HepG2 (cell line): ENCODE measurements at regions not wholly inside any gene's neighbourhood (a gene's known extent, or its start where the extent isn't known, plus 50 kb on each side); places are given as distances from the start of the nearest gene placed in this dataset.

ENCODE experiments used
- ATAC-seq: fragments of 200-7000 bp; cut with Tn5 transposase; 3 replicates; pipeline ENCODE4 v1.9.1; 2020; ENCODE audit warnings: mild to moderate bottlenecking, moderate library complexity
- BruUV-seq: library from RNA; stranded (reverse); fragments of 400-500 nt; replicated peaks from 2 replicates; lab custom pipeline; 2021; lab: Mats Ljungman, UMichigan
- CTCF ChIA-PET: fragments of 300-600 bp; formaldehyde crosslinking; extraction: SDS; loops from one replicate; lab custom pipeline; 2021; ENCODE audit warnings: low total read pairs, inconsistent platforms, low intra/inter-chr PET ratio; lab: Yijun Ruan, JAX
- POLR2A ChIA-PET: fragments of 350-600 bp; sonication (Branson Sonifier 250); formaldehyde crosslinking; loops from one replicate; lab custom pipeline; 2020; ENCODE audit warnings: antibody characterized with exemption, inconsistent platforms; lab: Yijun Ruan, JAX
- DNase-seq: peaks from one replicate; pipeline ENCODE4 v3.0.0-alpha.2; 2015; ENCODE audit warnings: low spot score
- FAIRE-seq: peaks from 3 replicates; lab custom pipeline; 2011; peaks lifted over from hg19 to GRCh38; lab: Jason Lieb, UNC
- H2AFZ ChIP-seq: one replicate; pipeline ENCODE4 v1.6.1; 2011; ENCODE audit warnings: low read length, inconsistent platforms
- H3K27ac ChIP-seq: fragments of 300-600 bp; 3 replicates; pipeline ENCODE4 v1.8.0; 2011; ENCODE audit warnings: mixed run types, mild to moderate bottlenecking, mixed read lengths, low read length, inconsistent platforms; ENCODE audit not compliant: insufficient read depth; ENCODE audit errors: extremely low read length
- H3K27me3 ChIP-seq, 2 experiments: fragments of 200-600 bp in 1 of 2; 2 replicates in 1 of 2; 3 replicates in 1 of 2; pipeline versions ENCODE4 v1.6.0 to v1.8.0; 2011; ENCODE audit warnings: low read length in 2 of 2, mild to moderate bottlenecking in 2 of 2, moderate library complexity in 2 of 2, inconsistent platforms in 1 of 2; ENCODE audit not compliant: insufficient read depth in 2 of 2, control insufficient read depth in 1 of 2
- H3K36me3 ChIP-seq, 2 experiments: fragments of 200-600 bp in 1 of 2; replicated peaks in 1 of 2; 2 replicates in 1 of 2; 3 replicates in 1 of 2; pipeline versions ENCODE4 v1.5.1 to v1.8.0; 2011; ENCODE audit warnings: low read length in 2 of 2, inconsistent platforms in 1 of 2; ENCODE audit not compliant: insufficient read depth in 2 of 2, control insufficient read depth in 1 of 2
- H3K4me1 ChIP-seq: 2 replicates; pipeline ENCODE4 v1.5.1; 2012; ENCODE audit warnings: low read length, inconsistent platforms; ENCODE audit not compliant: insufficient read depth
- H3K4me2 ChIP-seq: 2 replicates; pipeline ENCODE4 v1.6.0; 2011; ENCODE audit warnings: low read depth, low read length, inconsistent platforms
- H3K4me3 ChIP-seq, 3 experiments: fragments of 200-600 bp in 1 of 3; sonication (generic), shearing (Covaris generic) in 1 of 3; replicated peaks in 1 of 3; 2 replicates each; pipeline ENCODE4 v1.5.1; 2011 to 2016; ENCODE audit warnings: low read length in 3 of 3, inconsistent platforms in 2 of 3, low read depth in 2 of 3, mild to moderate bottlenecking in 2 of 3, control low read depth in 1 of 3, mixed read lengths in 1 of 3; ENCODE audit not compliant: insufficient read depth in 1 of 3
- H3K79me2 ChIP-seq: one replicate; pipeline ENCODE4 v1.6.1; 2011; ENCODE audit warnings: low read length, inconsistent platforms; ENCODE audit not compliant: insufficient read depth
- H3K9ac ChIP-seq: 2 replicates; pipeline ENCODE4 v1.6.0; 2011; ENCODE audit warnings: mild to moderate bottlenecking, low read depth, low read length, inconsistent platforms; ENCODE audit not compliant: insufficient read depth
- H3K9me3 ChIP-seq: 2 replicates; pipeline ENCODE4 v1.5.1; 2012; ENCODE audit warnings: mild to moderate bottlenecking, low read length
- H4K20me1 ChIP-seq: 2 replicates; pipeline ENCODE4 v1.6.0; 2011; ENCODE audit warnings: inconsistent platforms, mild to moderate bottlenecking, low read length, moderate library complexity; ENCODE audit not compliant: insufficient read depth
- ELF1 ChIP-seq: sonication (generic); formaldehyde crosslinking; IDR thresholded peaks from 2 replicates; pipeline ENCODE4 v1.4.0; 2020; ENCODE audit warnings: missing genetic modification reagents
- HOXD1 ChIP-seq: sonication (generic); formaldehyde crosslinking; IDR thresholded peaks from 2 replicates; pipeline ENCODE4 v1.5.0; 2020; ENCODE audit warnings: missing genetic modification reagents
- IRF2 ChIP-seq: IDR thresholded peaks from 2 replicates; pipeline ENCODE4 v1.6.1; 2018; ENCODE audit warnings: missing genetic modification reagents, missing compliant biosample characterization
- KDM2A ChIP-seq: sonication (generic); formaldehyde crosslinking; IDR thresholded peaks from 2 replicates; pipeline ENCODE4 v1.4.0; 2020; ENCODE audit warnings: low read depth, missing genetic modification reagents, borderline replicate concordance
- MLLT10 ChIP-seq: sonication (generic); formaldehyde crosslinking; IDR thresholded peaks from 2 replicates; pipeline ENCODE4 v1.4.0; 2020; ENCODE audit warnings: missing genetic modification reagents
- SUZ12 ChIP-seq: fragments of 150-350 bp; IDR thresholded peaks from 2 replicates; pipeline ENCODE4 v1.6.1; 2014; ENCODE audit warnings: low read depth, low read length
- ZFP37 ChIP-seq: sonication (generic); formaldehyde crosslinking; IDR thresholded peaks from 2 replicates; pipeline ENCODE4 v1.4.0; 2020; ENCODE audit warnings: missing genetic modification reagents, borderline replicate concordance
- ZMAT3 ChIP-seq: sonication (generic); formaldehyde crosslinking; conservative IDR thresholded peaks from 2 replicates; pipeline ENCODE4 v1.7.0; 2021; ENCODE audit warnings: missing genetic modification reagents
- ZNF550 ChIP-seq: sonication (generic); formaldehyde crosslinking; IDR thresholded peaks from 2 replicates; pipeline ENCODE4 v1.4.0; 2020; ENCODE audit warnings: mild to moderate bottlenecking, missing genetic modification reagents, borderline replicate concordance
- ZNF652 ChIP-seq: IDR thresholded peaks from 2 replicates; pipeline ENCODE4 v1.6.1; 2016; ENCODE audit warnings: low read depth, borderline replicate concordance
- WGBS: methylation state at CpG from one replicate; pipeline ENCODE4 v1.1.6; 2017; ENCODE audit warnings: low lambda C conversion rate; 5-methylcytosine and 5-hydroxymethylcytosine counted together
- in situ Hi-C: cut with HindIII; loops from 2 replicates; pipeline ENCODE4 v1.10.0; 2017; ENCODE audit warnings: low pct_unique_long_range_greater_than_20kb; ENCODE audit not compliant: extremely low pct_ligation_motif_present
- intact Hi-C: fragments of 100-400 bp; cut with micrococcal nuclease; formaldehyde crosslinking; loops from one replicate; pipeline ENCODE4 v1.10.0; 2022; ENCODE audit not compliant: unreplicated experiment
- TF ChIP-seq, protein P1 (sequence below): sonication (generic); formaldehyde crosslinking; IDR thresholded peaks from 2 replicates; pipeline ENCODE4 v1.9.0; 2021; ENCODE audit warnings: missing genetic modification reagents, mild to moderate bottlenecking, borderline replicate concordance

- CTCF ChIA-PET = no interaction called here
- no peak overlapping the region for H3K9ac ChIP-seq
- H3K27me3 ChIP-seq = peaks cover 4 to 16% of the 10 kb centered on the region in 2 experiments; a peak in 3 of 5 replicates
- 29% methylated on average over 11 of the region's 25 CpGs for WGBS
- H3K36me3 ChIP-seq = no peaks in the 10 kb centered on the region
- no peak overlapping the region for H3K4me2 ChIP-seq
- POLR2A ChIA-PET = no interaction called here
- no peak overlapping the region for H3K4me3 ChIP-seq
- H4K20me1 ChIP-seq = no peaks in the 10 kb centered on the region
- no peak overlapping the region for H3K27ac ChIP-seq
- TF ChIP-seq ZFP37 (no peak), SUZ12 (no peak), ZNF550 (CRISPR knock-in tag) (no peak), ZNF652 (no peak), HOXD1 (no peak)
- TF ChIP-seq, protein P1, sequence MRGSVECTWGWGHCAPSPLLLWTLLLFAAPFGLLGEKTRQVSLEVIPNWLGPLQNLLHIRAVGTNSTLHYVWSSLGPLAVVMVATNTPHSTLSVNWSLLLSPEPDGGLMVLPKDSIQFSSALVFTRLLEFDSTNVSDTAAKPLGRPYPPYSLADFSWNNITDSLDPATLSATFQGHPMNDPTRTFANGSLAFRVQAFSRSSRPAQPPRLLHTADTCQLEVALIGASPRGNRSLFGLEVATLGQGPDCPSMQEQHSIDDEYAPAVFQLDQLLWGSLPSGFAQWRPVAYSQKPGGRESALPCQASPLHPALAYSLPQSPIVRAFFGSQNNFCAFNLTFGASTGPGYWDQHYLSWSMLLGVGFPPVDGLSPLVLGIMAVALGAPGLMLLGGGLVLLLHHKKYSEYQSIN (CRISPR knock-in tag) = no peak
- BruUV-seq = no TSS peak
- FAIRE-seq = no peak
- H3K9me3 ChIP-seq = no peaks in the 10 kb centered on the region
- in situ Hi-C loops = no loop called here
- intact Hi-C loops = no loop called here
- ATAC-seq = no peak
- DNase-seq = no peak
- H3K4me1 ChIP-seq = no peaks in the 10 kb centered on the region
- no peak overlapping the region for H2AFZ ChIP-seq
- H3K79me2 ChIP-seq = no peaks in the 10 kb centered on the region
These were observed 145.1 kb downstream of the KIF26A start for GRCh38 chr14:104283197-104284106.

- Histone ChIP-seq H4K20me1 (no peaks in the 10 kb centered on the region), H3K27ac (no peak overlapping the region), H3K79me2 (no peaks in the 10 kb centered on the region), H3K9me3 (no peaks in the 10 kb centered on the region), H3K27me3 (peaks cover 4 to 12% of the 10 kb centered on the region in 2 experiments; a peak in 2 of 5 replicates), H3K4me1 (no peaks in the 10 kb centered on the region), H3K36me3 (no peaks in the 10 kb centered on the region), H3K9ac (no peak overlapping the region), H3K4me2 (no peak overlapping the region), H2AFZ (no peak overlapping the region), H3K4me3 (no peak overlapping the region)
- no peak for FAIRE-seq
- in situ Hi-C loops = no loop called here
- no peak for DNase-seq
- ATAC-seq = no peak
- ChIA-PET CTCF (no interaction called here), POLR2A (no interaction called here)
- intact Hi-C loops = no loop called here
- no TSS peak for BruUV-seq
- no peak for TF ChIP-seq KDM2A (CRISPR knock-in tag)
- no peak for TF ChIP-seq ZMAT3 (CRISPR knock-in tag)
- TF ChIP-seq IRF2 (CRISPR knock-in tag) = no peak
- no peak for TF ChIP-seq MLLT10
- no peak for TF ChIP-seq ELF1 (CRISPR knock-in tag)
- WGBS = 100% methylated on average over 1 of the region's 9 CpGs
These were observed 145.8 kb downstream of the KIF26A start for GRCh38 chr14:104284107-104284592.
